ENCODE measurements at regions not wholly inside any gene's neighbourhood (a gene's known extent, or its start where the extent isn't known, plus 50 kb on each side); places are given as distances from the start of the nearest gene placed in this dataset.

DNA sequence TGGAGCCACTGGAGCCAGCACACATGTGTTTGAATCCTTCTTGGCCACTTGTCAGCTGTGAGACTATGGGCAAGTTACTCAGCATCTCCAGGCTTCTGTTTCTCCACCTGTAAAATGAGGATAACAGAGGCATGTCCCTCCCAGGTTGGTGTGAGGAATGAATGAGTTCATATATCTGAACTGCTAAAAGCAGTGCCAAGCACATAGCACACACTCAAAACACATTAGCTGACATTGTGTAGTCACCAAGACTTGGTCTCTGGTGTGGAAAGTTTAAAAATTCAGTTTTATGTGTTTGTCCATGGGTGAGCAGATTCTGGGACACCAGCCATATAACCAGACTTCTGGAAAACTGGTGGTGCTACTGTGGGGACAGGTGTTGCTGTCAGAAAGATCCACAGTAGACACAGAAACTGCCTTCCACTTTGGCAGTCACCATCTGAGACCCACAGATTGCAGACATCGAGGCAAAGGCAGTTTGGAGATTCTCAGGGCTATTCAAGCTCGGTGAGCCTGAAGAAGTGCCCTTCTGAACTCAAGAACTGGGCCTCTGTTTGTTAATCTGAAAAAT lies 115.8 kb downstream of the MRPL14 start:
- Histone ChIP-seq H3K27me3 (ENCODE audit: control insufficient read depth in 1 of 2, insufficient read depth in 2 of 2, low read length in 2 of 2) (no peaks in the 10 kb centered on the region), H3K27ac (ENCODE audit: low read depth, low read length) (no peak overlapping the region), H3K4me1 (ENCODE audit: control insufficient read depth in 1 of 2, insufficient read depth in 2 of 2, low read length in 2 of 2) (no peaks in the 10 kb centered on the region), H3K36me3 (ENCODE audit: control insufficient read depth in 1 of 2, insufficient read depth in 2 of 2, low read length in 2 of 2) (no peaks in the 10 kb centered on the region), H3K4me3 (ENCODE audit: low read depth in 1 of 2, low read length in 2 of 2) (no peak overlapping the region), H3K9ac (ENCODE audit: low read depth in 1 of 2, low read length in 2 of 2) (no peak overlapping the region), H3K9me3 (ENCODE audit: control insufficient read depth in 1 of 2, low read length in 2 of 2) (no peaks in the 10 kb centered on the region)

DNA sequence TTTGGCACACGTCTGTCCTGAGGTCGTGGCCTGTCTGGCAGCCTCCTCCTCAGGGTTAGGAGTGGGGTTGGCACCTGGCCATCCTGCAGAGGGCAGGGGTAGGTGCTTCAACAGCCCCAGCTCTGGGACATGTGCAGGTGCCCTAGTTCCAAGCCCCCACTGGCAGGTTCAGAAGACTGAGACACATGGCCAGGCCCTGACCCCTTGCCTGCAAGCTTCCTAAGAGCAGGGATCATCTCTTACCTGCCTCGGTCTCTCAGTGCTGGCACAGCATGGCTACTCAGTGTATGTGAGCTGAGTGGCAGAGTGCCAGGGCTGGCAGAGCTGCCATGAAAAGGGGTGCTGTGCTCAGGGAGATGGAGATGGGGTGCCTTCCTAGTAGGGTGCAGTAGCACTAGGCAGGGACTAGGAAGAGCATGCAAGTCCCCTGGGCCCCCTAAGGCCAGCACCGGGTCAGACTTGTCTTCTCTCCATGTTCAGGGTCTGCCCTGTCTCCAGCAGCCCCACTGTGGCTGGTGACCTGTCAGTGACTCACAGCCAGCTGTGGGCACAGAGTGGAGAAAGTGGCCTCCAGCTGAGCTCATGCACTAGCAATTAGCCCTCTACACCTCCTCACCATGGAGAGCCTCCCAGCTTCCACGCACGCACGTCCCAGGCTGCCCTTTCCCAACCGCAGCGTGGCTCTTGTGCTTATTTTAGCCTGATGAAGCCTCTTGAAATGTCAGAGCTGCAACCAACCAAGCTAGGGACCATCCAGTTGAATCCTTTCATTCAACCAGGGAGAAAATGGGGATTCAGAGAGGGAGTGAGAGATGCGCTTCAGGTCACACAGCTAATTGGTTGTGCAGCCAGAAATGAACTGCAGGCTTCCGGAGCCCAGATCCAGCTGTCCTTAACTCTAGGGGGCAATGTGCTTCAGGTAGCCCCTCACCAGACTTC lies 116.6 kb downstream of the MRPL14 start:
- Histone ChIP-seq H3K9me3 (ENCODE audit: control insufficient read depth in 1 of 2, low read length in 2 of 2) (no peaks in the 10 kb centered on the region), H3K4me3 (ENCODE audit: low read depth in 1 of 2, low read length in 2 of 2) (no peak overlapping the region), H3K27me3 (ENCODE audit: control insufficient read depth in 1 of 2, insufficient read depth in 2 of 2, low read length in 2 of 2) (no peaks in the 10 kb centered on the region), H3K36me3 (ENCODE audit: control insufficient read depth in 1 of 2, insufficient read depth in 2 of 2, low read length in 2 of 2) (no peaks in the 10 kb centered on the region), H3K4me1 (ENCODE audit: control insufficient read depth in 1 of 2, insufficient read depth in 2 of 2, low read length in 2 of 2) (no peaks in the 10 kb centered on the region), H3K27ac (ENCODE audit: low read depth, low read length) (no peak overlapping the region), H3K9ac (ENCODE audit: low read depth in 1 of 2, low read length in 2 of 2) (no peak overlapping the region)

DNA sequence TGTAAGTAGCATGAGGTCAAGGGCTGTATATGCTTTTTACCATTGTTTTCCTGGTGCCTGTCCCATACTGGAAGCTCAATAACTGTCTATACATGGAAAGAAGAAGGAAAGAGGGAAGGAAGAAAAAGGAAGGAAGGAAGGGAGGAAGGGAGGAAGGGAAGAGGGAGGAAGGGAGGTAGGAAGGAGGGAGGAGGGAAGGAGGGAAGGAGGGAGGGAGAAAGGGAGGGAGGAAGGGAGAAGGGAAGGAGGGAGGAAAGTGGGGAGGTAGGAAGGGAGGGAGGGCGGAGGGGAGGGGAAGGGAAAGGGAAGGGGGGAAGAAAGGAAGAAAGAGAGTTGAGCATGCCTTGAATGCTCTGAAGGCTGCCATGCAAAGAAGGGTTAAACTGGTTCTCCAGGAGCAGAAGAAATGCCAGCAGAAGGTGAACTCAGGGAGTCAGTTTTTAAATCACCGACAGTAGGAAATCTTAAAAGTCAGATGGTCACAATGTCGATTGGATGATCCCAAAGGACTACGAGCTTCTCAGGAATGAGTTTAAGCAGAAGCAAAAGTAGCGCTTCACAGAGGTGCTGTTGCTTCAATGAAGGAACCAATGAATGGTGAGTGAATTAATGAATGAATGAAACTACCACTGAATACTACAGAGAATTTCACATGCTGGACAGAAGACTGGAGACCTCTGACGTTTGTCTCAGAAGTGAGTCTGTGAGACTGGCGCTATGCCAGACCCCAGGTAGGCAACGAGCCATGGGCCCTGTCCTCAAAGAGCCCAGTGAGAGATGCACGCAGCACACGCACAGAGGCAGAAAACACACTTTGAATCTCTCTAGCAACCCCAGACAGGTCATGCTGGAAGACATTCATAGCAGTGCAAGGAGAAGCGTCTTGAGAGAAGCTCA lies 117.6 kb downstream of the MRPL14 start:
- Histone ChIP-seq H3K36me3 (ENCODE audit: control insufficient read depth in 1 of 2, insufficient read depth in 2 of 2, low read length in 2 of 2) (no peaks in the 10 kb centered on the region), H3K9me3 (ENCODE audit: control insufficient read depth in 1 of 2, low read length in 2 of 2) (no peaks in the 10 kb centered on the region), H3K4me1 (ENCODE audit: control insufficient read depth in 1 of 2, insufficient read depth in 2 of 2, low read length in 2 of 2) (no peaks in the 10 kb centered on the region), H3K27ac (ENCODE audit: low read depth, low read length) (no peak overlapping the region), H3K4me3 (ENCODE audit: low read depth in 1 of 2, low read length in 2 of 2) (no peak overlapping the region), H3K27me3 (ENCODE audit: control insufficient read depth in 1 of 2, insufficient read depth in 2 of 2, low read length in 2 of 2) (peaks cover 0 to 5% of the 10 kb centered on the region in 2 donors), H3K9ac (ENCODE audit: low read depth in 1 of 2, low read length in 2 of 2) (no peak overlapping the region)

DNA sequence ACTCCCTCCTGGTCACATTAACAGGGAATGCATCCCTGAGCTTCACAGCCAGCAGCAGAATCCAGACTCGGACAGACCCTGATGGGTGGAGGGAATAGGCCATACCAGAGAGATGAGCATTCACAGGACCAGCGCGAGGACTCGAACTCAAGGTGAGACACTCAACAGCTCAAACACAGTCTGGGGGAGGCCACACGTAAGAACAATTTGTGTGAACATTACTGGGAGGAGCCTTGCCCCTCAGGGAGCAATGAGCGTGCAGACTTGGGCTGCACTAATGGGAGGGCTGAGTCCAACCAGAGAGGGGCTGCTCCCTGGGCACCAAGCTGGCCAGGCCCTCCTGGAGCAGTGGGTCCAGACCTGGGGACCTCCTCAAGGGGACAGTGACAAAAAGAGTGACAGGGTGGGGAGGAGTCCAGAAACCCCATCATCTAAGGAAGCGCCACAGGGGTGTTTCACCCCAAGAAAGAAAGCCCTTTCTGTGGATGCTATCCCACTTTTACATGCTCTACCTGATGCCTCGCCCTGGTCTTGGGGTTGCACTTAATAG lies 118.4 kb downstream of the MRPL14 start:
- Histone ChIP-seq H3K4me3 (ENCODE audit: low read depth in 1 of 2, low read length in 2 of 2) (no peak overlapping the region), H3K9me3 (ENCODE audit: control insufficient read depth in 1 of 2, low read length in 2 of 2) (no peaks in the 10 kb centered on the region), H3K9ac (ENCODE audit: low read depth in 1 of 2, low read length in 2 of 2) (no peak overlapping the region), H3K27me3 (ENCODE audit: control insufficient read depth in 1 of 2, insufficient read depth in 2 of 2, low read length in 2 of 2) (peaks cover 0 to 13% of the 10 kb centered on the region in 2 donors), H3K4me1 (ENCODE audit: control insufficient read depth in 1 of 2, insufficient read depth in 2 of 2, low read length in 2 of 2) (no peaks in the 10 kb centered on the region), H3K27ac (ENCODE audit: low read depth, low read length) (no peak overlapping the region), H3K36me3 (ENCODE audit: control insufficient read depth in 1 of 2, insufficient read depth in 2 of 2, low read length in 2 of 2) (no peaks in the 10 kb centered on the region)

DNA sequence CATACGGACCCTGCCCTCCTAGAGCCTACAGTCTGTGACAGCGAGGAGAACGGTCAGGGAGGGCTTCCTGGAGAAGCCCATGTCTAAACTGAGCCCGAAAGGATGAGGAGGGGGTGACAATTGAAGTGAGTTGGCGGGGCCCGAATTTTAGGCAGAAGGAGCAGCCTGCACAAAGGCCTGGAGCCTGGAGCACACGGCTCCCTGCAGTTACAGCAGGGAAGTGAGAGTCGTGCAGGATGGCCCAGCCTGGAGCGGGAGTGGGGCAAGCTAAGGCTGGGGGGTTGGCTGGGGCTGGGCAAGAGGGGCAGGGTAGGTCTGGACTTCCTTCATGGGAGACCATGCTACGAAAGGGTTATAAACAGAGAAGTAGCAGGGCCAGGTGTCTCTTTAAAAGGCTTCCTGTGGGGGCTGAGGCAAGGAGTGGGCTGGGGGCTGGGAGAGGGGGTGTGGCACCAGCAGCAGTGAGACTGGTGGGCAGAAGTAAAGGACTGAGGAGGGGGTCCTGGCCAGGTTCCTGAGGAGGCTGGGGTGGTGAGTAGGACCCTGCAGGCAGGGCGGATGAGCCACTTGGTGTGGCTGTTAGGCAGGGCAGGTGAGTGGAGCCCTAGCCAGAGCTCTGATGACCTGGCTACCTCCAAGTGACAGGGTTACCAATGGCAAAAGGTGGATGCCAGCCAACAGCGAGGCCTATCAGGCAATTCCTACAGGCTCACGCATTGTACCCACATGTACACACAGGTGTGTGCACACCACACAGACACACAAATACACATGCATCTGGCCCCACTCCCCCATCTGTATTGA lies 119.2 kb downstream of the MRPL14 start:
- Histone ChIP-seq H3K9ac (ENCODE audit: low read depth in 1 of 2, low read length in 2 of 2) (no peak overlapping the region), H3K9me3 (ENCODE audit: control insufficient read depth in 1 of 2, low read length in 2 of 2) (no peaks in the 10 kb centered on the region)

DNA sequence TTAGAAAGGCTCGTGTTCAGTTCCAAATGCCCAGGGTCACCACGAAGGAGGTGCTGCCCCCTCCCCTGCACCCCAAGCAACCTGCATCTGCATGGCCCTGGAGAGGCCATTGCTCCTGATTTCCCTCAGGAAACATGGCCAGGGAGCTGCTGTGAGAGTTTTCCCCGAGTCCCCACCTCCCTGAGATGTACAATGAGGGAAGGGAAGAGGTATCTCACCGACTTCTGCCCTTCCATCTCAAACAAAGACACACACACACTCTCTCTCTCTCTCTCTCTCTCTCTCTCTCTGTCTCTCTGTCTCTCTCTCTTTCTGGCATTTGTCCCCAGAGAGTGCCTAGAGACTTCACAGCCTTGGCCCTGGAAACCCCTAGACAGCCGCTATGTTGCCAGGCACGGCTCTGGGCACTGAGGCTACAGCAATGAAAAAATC lies 120.4 kb downstream of the MRPL14 start:
- H3K36me3 ChIP-seq (ENCODE audit: control insufficient read depth in 1 of 2, insufficient read depth in 2 of 2, low read length in 2 of 2): no peaks in the 10 kb centered on the region
- peaks cover 0 to under 1% of the 10 kb centered on the region in 2 donors for H3K4me1 ChIP-seq (ENCODE audit: control insufficient read depth in 1 of 2, insufficient read depth in 2 of 2, low read length in 2 of 2)
- no peak overlapping the region for H3K27ac ChIP-seq (ENCODE audit: low read depth, low read length)
- peaks cover 0 to 24% of the 10 kb centered on the region in 2 donors for H3K27me3 ChIP-seq (ENCODE audit: control insufficient read depth in 1 of 2, insufficient read depth in 2 of 2, low read length in 2 of 2)
- no peak overlapping the region for H3K9ac ChIP-seq (ENCODE audit: low read depth in 1 of 2, low read length in 2 of 2)
- H3K9me3 ChIP-seq (ENCODE audit: control insufficient read depth in 1 of 2, low read length in 2 of 2): no peaks in the 10 kb centered on the region
- no peak overlapping the region for H3K4me3 ChIP-seq (ENCODE audit: low read depth in 1 of 2, low read length in 2 of 2)

More for the DNA sequence above, 119.2 kb downstream of the MRPL14 start:
- Histone ChIP-seq H3K4me3 (ENCODE audit: low read depth in 1 of 2, low read length in 2 of 2) (no peak overlapping the region), H3K27ac (ENCODE audit: low read depth, low read length) (no peak overlapping the region), H3K27me3 (ENCODE audit: control insufficient read depth in 1 of 2, insufficient read depth in 2 of 2, low read length in 2 of 2) (peaks cover 0 to 22% of the 10 kb centered on the region in 2 donors), H3K36me3 (ENCODE audit: control insufficient read depth in 1 of 2, insufficient read depth in 2 of 2, low read length in 2 of 2) (no peaks in the 10 kb centered on the region), H3K4me1 (ENCODE audit: control insufficient read depth in 1 of 2, insufficient read depth in 2 of 2, low read length in 2 of 2) (no peaks in the 10 kb centered on the region)

DNA sequence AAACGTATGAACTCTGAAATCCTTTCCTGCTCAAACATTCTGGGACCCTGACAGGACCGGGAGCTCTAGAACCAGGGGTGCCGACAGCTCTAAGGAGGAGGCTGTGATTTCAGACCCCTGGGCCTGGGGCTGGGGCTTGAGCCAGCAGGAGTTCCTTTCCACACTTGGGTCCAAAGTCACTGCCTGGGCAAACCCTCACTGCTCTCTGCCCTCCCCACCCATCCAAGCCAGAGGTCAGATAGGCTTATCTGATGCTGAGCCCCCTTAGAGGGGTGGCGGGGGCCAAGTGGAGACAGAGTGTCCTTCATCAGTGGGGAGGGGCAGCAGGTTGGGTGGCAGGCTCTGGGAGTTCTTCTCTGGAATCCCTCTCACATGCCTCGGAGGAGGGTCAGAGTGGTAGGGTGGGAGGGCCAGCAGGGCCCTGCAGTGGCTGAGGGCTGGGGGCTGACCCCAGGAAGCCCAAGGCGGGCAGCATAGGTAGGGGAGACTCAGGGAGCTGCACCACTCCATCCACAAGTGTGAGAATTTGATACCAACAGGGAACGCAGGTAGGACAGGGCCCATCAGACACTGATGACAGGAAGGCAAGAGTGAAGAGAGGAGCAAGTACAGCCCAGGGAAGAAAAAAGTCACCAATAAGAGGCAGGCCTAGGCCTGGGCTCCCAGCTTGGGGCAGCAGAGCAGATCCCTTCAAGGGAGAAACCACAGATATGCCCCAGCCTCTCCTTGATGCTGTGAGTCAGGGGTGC lies 121.0 kb downstream of the MRPL14 start:
- Histone ChIP-seq H3K9me3 (ENCODE audit: control insufficient read depth in 1 of 2, low read length in 2 of 2) (no peaks in the 10 kb centered on the region), H3K27me3 (ENCODE audit: control insufficient read depth in 1 of 2, insufficient read depth in 2 of 2, low read length in 2 of 2) (peaks cover 0 to 24% of the 10 kb centered on the region in 2 donors), H3K36me3 (ENCODE audit: control insufficient read depth in 1 of 2, insufficient read depth in 2 of 2, low read length in 2 of 2) (no peaks in the 10 kb centered on the region), H3K9ac (ENCODE audit: low read depth in 1 of 2, low read length in 2 of 2) (no peak overlapping the region), H3K27ac (ENCODE audit: low read depth, low read length) (no peak overlapping the region), H3K4me3 (ENCODE audit: low read depth in 1 of 2, low read length in 2 of 2) (no peak overlapping the region), H3K4me1 (ENCODE audit: control insufficient read depth in 1 of 2, insufficient read depth in 2 of 2, low read length in 2 of 2) (peaks cover 0 to 5% of the 10 kb centered on the region in 2 donors)

DNA sequence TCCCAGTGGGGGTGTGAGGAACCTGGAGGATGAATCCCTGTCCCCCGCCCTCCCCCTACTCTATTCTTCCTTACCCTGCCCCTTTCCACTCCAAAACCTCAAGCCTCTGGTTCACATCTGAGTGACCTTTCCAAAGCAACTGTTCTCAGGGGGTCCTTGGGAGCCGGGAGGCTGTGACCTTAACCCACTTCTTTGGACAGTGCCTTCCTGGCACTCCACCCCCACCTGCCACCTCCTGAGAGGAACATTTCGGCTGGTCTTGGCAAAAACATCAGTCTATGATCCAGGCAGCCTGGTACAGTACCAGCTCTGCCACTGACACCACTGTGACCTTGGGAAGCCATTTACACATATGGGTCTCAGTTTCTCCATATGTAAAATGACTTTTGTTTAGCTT lies 121.7 kb downstream of the MRPL14 start:
- no peaks in the 10 kb centered on the region for H3K9me3 ChIP-seq (ENCODE audit: control insufficient read depth in 1 of 2, low read length in 2 of 2)
- no peak overlapping the region for H3K27ac ChIP-seq (ENCODE audit: low read depth, low read length)
- H3K36me3 ChIP-seq (ENCODE audit: control insufficient read depth in 1 of 2, insufficient read depth in 2 of 2, low read length in 2 of 2): no peaks in the 10 kb centered on the region
- H3K9ac ChIP-seq (ENCODE audit: low read depth in 1 of 2, low read length in 2 of 2): no peak overlapping the region
- peaks cover 2 to 6% of the 10 kb centered on the region in 2 donors for H3K4me1 ChIP-seq (ENCODE audit: control insufficient read depth in 1 of 2, insufficient read depth in 2 of 2, low read length in 2 of 2)
- no peak overlapping the region for H3K4me3 ChIP-seq (ENCODE audit: low read depth in 1 of 2, low read length in 2 of 2)
- H3K27me3 ChIP-seq (ENCODE audit: control insufficient read depth in 1 of 2, insufficient read depth in 2 of 2, low read length in 2 of 2): peaks cover 0 to 24% of the 10 kb centered on the region in 2 donors

All from duodenal mucosa (tissue), 2 donors.